MV-4-11 (cell line): ENCODE measurements at regions not wholly inside any gene's neighbourhood (a gene's known extent, or its start where the extent isn't known, plus 50 kb on each side); places are given as distances from the start of the nearest gene placed in this dataset.
"Not testable (repeated sequence)": the region's sequence is repeated elsewhere in the genome, so short reads cannot be mapped to it uniquely, and the experiment has no call there.

ENCODE experiments used
- DNase-seq: peaks from one replicate; lab custom pipeline; 2025; lab: John Stamatoyannopoulos, UW

DNA sequence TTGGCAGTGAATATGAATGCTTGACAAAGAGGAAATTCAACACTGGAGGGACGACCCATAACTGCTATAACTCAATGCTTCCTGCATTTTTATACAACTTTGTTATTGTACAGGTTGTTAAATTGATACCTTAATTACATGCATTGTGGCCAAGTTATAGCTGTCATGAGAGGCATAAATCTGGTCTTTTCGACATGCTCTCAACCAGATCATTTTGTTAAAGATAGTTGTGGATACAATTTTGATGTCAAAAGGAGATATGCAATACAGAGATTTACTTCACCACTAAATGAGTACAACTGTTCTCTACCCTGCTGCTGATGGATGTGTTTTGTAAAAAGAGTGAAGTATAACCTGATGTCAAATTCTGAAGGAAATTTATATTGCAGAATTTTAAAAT lies 946.0 kb downstream of the GALC start:
- DNase-seq = no peak

DNA sequence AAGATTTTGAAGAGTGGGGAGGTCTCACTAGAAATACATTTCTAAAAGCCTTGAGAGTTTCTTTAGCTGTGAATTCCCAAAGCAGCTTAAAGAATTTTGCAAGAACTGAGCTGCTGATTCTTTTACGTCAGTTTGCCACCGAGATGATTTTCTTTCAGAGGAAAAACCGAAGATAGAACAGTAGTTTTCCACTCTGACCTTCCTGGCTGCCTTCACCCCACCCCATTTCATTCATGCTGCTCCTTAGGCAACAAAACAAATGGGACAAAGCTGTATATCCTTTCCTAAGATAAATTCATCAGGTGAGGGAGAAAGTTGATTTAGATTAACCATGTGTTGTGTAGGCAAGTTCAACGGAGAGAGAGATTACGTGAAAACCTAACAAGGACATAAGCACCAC lies 947.0 kb downstream of the GALC start:
- no peak for DNase-seq

DNA sequence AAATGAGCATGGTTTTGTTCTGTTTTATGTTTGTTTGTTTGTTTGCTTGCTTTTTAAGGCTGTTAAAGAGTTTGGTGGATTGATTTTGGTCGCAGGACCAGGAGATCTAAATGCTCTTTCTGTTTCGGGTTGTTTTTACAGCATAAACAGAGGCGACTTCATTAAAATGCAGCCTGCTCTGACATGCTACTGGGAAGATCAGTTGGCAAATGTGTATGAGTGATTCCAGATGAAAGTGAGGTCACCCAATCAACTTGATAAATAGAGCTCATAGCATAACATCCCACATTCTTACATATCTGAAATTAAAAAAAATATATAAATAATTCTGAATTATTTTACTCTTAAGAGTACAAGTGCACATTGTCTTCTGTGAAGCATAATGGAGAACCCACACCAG lies 947.7 kb downstream of the GALC start:
- no peak for DNase-seq

DNA sequence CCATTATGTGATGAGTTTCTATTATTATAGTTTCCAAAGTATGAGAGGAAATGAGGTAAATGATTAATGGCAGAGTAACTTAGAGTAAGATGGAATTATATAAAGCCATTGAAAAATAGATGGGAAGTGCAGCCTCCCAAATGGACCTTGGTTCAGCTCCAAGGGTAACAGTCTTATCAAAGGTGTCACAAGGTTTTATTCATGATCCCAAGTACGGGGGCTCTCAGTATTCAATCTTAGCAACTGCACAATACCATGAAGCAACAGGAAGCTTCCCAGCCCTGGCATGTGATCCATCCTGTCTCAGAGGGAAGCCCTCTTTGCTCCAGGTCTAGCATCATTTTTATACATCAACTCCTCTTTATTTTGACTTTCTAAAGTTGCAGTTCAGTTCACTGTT lies 948.2 kb downstream of the GALC start:
- DNase-seq = no peak

DNA sequence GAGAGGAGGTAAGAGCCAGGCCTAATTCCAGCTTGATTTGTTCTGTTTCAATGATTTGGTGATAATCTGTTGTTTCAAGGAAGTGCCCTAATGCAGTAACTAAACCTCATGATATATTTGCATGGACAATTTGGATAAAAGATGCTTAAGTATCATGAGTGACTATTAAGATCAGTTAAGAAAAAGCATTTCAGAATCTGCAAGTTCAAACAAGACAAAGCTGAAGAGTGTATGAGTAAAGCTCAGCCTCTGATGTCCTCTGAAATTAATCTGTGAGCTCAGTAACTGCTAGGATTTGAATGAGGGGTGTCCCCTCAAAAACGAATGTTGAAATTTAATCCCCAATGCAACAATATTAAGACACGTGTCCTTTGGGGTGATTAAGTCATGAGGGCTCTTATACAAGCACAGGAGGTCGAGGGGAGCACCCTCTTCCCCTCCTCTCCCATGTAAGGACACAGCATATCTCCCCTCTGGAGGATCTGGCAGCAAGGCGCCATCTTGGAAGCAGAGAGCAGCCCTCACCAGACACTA lies 949.2 kb downstream of the GALC start:
- DNase-seq = no peak

DNA sequence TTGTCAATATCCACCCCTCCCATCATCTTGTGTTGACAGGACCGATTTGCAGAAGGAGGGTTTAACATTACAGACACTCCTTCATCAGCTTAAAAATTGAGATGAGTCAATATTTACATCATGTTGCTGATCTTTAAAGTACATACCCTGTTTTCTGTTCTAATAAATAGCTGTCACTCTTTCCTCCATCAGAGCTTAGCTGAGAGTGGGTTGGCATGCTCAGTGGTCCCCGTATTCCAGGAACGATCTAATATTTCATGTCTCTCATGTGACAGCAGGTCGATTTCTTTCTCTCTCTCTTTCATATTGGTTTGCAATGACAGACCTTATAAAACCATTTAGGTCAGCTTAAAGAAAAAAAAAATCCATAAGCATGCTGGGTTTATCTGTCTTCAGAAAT lies 950.6 kb downstream of the GALC start:
- DNase-seq = no peak

DNA sequence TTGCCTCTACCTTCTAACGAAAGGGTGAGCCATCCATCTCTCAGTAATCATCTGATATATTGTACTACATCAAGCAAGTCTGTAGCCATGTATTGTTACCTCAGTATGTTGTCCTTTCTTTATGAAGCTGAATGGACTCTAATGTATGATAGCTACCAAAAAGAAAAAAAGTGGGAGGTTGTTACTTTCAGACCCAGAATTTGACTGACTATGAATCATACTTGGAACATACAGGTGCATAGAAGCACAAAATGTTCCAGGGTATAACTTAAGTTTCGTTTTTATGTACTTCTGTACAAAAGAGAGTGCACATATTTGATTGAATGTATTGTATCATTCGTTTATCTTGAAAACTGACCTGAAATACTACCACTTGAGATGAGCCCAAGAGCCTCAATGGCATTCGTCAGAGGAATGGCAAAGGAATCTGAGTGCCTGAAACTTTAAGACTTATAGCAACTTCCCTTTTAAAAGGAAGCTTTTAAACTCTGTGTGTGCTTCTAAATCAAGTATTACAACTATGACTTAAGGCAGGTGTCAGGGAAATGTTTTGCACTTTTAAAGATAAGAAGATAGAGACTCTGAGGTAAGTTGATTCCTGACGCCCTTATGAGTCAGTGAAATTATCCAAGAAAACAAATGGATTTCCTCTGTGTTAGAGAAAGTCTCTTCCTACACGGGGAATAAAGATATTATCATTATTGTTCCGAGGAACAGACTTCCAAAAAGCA lies 951.5 kb downstream of the GALC start:
- DNase-seq = no peak

DNA sequence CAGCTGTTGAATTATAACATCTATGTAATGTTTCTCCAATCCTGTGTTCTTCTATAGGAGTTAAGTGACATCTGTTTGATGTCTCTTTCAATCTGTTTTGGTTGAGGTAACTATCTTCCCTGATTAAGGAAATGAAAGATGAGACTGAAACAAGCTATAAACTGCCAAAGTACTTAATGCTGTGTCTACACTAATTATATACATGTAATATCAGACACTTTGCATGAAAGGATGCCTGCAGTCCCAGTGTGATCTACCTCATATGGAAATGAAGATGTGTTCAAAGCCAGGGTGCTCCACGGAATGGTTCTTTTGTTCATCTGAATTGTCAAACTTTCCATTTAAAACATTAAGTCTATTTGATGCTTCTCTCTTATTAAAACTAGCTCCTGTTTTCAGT lies 958.3 kb downstream of the GALC start:
- DNase-seq = no peak

DNA sequence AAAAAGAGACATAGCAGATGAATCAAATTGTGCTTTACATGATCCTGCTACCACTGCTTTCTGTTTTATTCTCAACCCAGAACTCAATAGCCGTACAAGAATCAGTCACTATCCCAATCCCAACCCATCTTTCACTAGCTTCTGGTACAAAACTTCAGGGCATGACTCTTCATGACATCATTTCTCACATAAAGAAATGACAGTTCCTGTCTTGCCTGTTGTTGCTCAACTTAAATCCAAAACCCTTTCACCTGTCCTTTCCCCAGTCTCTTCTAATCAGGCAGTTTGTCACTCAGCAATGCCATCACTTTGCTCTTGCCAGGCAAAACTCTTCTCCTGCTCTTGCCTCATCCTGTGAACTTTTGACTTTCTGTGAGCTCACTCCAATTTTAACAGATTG lies 962.8 kb downstream of the GALC start:
- DNase-seq = no peak

DNA sequence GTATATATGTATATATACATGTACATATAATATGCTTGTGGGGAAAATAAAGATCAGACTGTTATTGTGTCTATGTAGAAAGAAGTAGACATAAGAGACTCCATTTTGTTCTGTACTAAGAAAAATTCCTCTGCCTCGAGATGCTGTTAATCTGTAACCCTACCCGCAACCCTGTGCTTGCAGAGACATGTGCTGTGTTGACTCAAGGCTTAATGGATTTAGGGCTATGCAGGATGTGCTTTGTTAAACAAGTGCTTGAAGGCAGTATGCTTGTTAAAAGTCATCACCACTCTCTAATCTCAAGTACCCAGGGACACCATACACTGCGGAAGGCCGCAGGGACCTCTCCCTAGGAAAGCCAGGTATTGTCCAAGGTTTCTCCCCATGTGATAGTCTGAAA lies 972.9 kb downstream of the GALC start:
- not testable (repeated sequence) for DNase-seq

DNA sequence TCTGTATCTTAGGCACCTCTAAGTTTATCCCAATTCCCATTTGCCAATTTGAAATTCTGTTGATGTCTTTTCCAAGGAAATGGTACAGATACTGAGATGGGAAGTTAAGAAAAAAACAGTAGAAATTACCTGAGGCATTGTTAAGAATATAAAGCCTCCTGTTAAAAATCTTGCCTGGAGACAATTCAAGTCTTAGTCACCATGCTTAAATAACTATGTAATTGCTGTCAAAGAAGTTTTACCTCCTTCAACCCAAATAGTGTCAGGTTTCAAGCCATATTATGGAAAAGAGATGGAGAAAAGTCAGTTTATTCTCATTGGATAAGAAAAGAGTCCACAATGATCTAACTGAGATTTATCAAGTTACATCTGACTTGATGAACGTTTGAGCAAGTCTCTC lies 974.7 kb downstream of the GALC start:
- no peak for DNase-seq

DNA sequence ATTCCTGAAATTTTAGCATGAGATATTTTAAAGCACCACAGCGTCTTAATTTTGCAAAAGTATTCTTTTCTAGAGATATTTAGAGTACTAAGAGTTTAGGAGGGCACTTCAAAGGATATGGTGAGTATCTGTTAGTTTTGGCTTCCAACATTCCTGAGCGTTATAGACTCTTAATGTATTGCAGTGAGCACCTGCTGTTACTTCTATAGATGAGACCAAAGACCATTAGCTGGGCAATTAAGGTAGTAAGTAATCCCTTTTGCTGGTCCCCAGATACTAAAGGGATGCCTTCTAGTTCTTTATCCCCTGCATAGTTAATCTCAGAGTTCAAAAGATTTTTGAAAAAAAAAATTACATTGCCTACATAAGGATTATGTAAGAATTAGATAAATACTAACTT lies 975.6 kb downstream of the GALC start:
- DNase-seq = no peak

DNA sequence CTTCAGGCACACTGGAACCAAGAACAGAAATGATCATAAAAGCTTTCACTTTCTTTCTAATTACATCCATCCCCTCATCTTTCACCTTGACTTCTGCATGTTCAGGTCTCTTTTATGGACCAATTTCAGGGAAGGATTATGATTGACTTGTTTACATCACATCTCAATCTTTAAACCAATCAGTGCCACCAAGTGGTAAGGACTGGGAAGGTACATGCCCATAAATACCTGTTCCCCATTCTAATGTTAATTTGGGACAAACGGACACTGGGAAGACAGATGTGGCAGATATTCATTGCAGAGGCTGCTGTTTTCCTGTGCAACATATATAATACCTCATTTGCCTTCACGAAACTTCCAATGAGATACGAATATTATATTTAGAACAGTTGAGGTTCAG lies 978.1 kb downstream of the GALC start:
- DNase-seq = no peak

DNA sequence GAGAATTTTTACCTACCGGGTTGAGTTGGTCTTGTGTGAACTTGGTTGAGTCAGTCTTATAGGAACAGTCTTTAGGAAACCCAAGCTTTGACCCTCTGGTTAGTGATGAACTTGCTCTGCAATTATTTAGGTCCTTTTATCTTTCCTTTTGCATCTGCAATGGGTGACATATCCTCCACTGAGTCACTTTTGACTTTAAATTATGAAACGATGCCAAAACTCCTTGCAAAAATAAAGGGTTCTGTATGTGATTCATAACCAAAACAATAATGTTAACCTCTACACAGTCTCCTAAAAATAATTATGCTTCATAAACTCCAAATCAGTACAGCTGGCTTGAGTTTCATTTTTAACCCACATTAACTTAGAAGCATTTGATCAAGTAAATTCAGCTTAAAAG lies 979.4 kb downstream of the GALC start:
- no peak for DNase-seq

DNA sequence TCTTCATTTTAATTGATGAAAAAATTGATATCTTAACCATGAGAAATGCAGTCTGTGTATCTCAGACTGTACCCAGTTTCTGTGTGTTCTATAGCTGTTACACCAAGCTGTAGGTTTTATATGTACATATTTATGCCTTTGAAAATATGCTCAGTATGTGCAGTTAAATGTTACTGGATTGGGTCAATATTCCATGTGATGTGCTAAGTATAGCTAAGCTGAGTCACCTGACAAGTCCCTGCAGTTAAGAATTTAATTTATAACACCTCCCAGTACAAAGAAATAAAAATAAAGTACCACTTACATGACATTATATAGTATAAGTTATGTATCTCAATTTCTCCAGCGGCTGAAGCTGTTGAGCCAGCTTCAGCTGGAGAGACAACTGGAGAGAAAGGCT lies 984.0 kb downstream of the GALC start:
- no peak for DNase-seq

DNA sequence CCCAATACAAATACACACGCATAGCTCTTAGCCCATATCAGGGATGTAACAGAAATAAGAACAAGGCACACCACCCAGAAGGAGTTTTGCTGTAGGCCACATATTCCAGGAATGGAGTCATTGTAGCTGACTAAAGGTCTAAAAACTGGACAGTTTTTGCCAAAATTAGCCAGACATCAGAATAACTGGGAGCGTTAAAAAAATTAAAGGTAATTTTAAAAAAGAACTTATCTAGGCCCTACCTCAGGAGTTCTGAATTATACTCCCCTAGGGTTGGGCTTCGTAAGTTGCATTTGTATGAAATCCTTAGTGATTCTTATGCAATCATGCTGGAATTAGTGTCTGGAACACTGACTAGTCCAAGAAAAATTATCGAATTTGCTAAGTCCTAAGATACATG lies 987.7 kb downstream of the GALC start:
- no peak for DNase-seq

DNA sequence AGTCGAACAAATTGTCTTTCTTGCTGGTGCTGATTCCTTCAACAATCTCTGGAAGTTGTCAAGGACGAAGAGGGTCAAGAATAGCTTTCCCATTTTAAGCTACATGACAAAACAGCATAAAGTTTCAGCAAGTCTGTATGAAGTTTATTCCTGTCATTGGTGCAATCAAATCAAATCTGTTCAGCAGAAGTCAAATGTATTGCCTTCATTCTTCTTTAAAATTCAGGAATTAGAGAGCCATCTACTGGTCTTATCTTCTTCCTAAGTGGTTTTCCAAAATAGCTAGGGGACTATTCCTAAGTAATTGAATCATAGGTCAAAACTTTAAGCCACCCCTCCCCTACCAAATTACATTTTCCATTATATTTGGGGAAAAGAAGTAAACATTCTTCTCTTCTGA lies 990.2 kb downstream of the GALC start:
- DNase-seq = no peak

DNA sequence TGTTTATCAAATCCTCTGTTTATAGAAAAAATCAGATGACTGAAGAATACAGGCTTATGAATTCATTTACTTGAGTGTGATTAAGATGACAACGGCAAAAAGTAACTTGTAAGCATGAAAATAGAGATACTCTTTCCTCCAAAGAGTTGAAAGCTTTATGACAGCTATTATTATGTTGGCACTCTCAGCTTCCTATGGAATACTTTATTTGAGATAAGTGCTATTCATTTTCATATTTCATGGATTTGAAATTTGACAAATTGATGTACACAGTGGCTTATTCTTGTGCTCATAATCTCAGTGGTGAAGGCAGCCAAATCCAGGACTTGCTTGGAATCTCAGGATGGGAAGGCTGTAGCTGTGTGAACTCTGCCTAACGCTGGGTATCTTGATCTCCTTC lies 991.6 kb downstream of the GALC start:
- DNase-seq = no peak

DNA sequence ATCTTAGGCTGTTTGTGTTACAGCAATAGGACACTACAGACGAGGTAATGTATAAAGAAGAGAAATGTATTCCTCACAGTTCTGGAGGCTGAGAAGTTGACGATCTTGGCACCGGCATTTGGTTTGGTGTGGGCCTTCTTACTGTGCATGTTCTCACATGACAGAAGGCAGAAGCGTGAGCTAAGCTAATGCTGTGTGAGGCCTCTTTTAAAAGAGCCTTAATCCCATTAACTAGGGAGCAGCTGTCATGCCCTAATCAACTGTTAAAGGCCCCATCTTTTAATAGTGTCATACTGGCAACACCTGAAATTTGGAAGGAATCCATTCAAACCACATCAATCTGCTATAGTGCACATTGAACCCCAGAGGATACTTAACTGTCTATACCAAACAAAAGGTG lies 992.9 kb downstream of the GALC start:
- no peak for DNase-seq

DNA sequence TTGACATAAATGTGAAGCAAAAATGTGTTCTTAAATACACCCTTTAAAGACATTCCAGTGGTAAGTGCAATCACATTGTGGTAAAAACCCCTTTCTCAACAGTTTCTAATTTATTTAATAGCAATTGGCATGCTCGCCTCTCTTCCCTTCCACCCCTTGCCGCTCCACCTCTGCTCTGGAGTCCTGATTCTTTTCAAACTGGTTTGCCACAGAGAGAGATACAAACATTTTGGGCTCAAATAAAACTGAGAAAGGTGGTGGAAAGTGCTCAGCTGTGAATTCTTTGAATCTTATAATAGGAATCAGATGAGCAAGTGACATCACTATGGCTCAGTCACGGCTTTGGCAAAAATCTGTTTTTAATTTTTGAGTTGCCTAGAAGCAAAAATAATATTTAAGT lies 993.9 kb downstream of the GALC start:
- no peak for DNase-seq

DNA sequence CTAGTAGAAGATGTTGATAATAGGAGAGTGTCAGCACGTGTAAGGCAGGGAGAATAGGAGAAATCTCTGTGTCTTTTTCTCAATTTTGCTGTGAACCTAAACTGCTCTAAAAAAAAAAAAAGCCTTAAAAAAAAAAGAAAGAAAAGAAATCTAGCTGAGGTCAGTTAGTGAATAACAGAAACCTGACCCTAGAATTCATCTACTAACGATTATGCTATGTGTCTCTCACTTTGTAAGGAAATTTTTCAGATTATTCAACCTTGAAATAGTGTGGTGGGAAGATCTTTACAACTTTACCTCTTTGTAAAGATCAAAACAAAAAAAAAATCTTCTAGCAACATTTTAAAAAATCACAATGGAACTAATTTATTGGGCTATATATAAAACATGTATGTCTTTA lies 995.7 kb downstream of the GALC start:
- DNase-seq = no peak

DNA sequence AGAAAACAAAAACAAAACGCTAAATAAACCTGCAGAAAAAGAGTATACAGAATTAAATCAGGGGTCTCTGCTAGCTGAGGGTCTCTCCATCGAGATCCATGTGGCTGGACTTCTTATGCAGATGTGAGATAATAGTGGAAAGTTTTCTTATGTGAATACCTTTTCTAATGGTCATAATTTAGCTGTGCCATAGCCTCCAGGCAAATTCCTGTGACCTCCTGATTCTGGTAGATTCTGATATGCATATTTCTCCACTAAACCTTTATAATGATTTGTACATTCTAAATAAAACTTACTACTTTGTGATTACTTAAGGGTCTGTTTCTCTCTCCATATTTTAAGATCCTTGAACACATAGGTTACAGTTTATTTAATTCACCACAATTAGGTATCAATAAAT lies 1002.6 kb downstream of the GALC start:
- DNase-seq = no peak

DNA sequence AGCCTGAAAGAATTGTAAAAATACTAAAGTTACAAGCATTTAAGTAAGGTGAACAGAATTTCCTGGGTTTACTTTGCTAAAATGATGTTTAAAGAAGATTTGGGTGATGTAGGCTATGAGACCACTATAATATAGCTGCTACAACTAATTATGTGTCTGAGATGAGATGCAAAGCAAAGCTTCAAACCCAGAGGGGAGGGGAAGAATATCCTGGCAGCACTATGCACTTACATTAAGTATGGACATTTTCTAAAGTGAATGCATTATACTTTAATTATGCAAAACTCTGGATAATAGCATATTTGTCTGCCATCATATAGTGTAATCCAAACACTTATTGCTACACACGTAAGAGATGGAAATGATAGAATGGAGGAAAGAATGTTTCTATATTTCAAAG lies 1003.7 kb downstream of the GALC start:
- DNase-seq = no peak

DNA sequence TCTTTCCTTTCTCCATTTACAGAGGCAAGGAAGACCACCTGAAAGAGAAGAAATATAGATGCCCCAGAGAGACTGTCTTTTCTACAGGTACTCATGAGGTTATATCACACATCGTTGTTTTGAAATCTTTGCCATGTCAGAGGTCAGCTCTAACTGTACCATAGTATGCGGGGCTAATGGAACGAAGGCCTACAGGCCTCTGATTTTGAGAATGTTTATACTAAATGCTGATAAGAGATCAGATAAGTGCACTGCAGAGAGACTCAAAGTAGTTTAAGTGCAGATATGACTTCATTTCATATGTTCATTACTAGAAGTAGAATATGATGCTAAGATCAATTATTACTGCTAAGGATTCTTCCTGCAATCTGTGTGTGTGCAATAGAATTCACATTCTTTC lies 1005.0 kb downstream of the GALC start:
- DNase-seq = no peak
